Uterus (tissue), 2 donors: ENCODE measurements at regions not wholly inside any gene's neighbourhood (a gene's known extent, or its start where the extent isn't known, plus 50 kb on each side); places are given as distances from the start of the nearest gene placed in this dataset.

Experiments used
- CTCF ChIP-seq, 4 experiments: fragments of 200-600 bp in 2 of 4; fragments of 450-650 bp in 2 of 4; sonication (generic) in 2 of 4; IDR thresholded peaks; one replicate each; pipeline ENCODE4 v1.5.1; 2016 to 2019; ENCODE audit warnings: antibody characterized with exemption in 4 of 4, mild to moderate bottlenecking in 2 of 4, moderate library complexity in 1 of 4
- POLR2A ChIP-seq, 2 donors: fragments of 450-650 bp; IDR thresholded peaks; one replicate each; pipeline ENCODE4 v1.6.1; 2016; ENCODE audit warnings: antibody characterized with exemption in 2 of 2, mild to moderate bottlenecking in 1 of 2, moderate library complexity in 1 of 2

GRCh38 chr12:73731658-73732057 lies 806.0 kb upstream of the ATXN7L3B start:
- TF ChIP-seq POLR2A (IDR thresholded peaks at IDR 0.05) (no peak), CTCF (IDR thresholded peaks at IDR 0.05) (no peak)
